ENCODE measurements at regions not wholly inside any gene's neighbourhood (a gene's known extent, or its start where the extent isn't known, plus 50 kb on each side); places are given as distances from the start of the nearest gene placed in this dataset.

GRCh38 chr21:38089763-38090046 lies 167.1 kb upstream of the KCNJ15 start:
- TF ChIP-seq, protein P1, sequence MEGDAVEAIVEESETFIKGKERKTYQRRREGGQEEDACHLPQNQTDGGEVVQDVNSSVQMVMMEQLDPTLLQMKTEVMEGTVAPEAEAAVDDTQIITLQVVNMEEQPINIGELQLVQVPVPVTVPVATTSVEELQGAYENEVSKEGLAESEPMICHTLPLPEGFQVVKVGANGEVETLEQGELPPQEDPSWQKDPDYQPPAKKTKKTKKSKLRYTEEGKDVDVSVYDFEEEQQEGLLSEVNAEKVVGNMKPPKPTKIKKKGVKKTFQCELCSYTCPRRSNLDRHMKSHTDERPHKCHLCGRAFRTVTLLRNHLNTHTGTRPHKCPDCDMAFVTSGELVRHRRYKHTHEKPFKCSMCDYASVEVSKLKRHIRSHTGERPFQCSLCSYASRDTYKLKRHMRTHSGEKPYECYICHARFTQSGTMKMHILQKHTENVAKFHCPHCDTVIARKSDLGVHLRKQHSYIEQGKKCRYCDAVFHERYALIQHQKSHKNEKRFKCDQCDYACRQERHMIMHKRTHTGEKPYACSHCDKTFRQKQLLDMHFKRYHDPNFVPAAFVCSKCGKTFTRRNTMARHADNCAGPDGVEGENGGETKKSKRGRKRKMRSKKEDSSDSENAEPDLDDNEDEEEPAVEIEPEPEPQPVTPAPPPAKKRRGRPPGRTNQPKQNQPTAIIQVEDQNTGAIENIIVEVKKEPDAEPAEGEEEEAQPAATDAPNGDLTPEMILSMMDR (IDR thresholded peaks at IDR 0.05) = no peak
- TF ChIP-seq POLR2A (IDR thresholded peaks at IDR 0.05) = no peak
